ENCODE measurements at regions not wholly inside any gene's neighbourhood (a gene's known extent, or its start where the extent isn't known, plus 50 kb on each side); places are given as distances from the start of the nearest gene placed in this dataset.

- no peak overlapping the region for H3K27ac ChIP-seq (ENCODE audit: low read depth, low read length)
- no peaks in the 10 kb centered on the region for H3K79me2 ChIP-seq (ENCODE audit: control insufficient read depth, insufficient read depth, low read length, poor library complexity)
- H2BK12ac ChIP-seq (ENCODE audit: low read length), result no peak overlapping the region
- no peak overlapping the region for H2AK5ac ChIP-seq (ENCODE audit: low read length)
- no peaks in the 10 kb centered on the region for H3K4me1 ChIP-seq (ENCODE audit: control insufficient read depth in 1 of 2, insufficient read depth in 2 of 2, low read length in 2 of 2)
- no peak overlapping the region for H3K14ac ChIP-seq (ENCODE audit: low read length)
- no peaks in the 10 kb centered on the region for H3K36me3 ChIP-seq (ENCODE audit: control insufficient read depth in 1 of 2, insufficient read depth in 2 of 2, low read length in 2 of 2)
- H3K23ac ChIP-seq (ENCODE audit: low read length), result no peak overlapping the region
- no peak overlapping the region for H2BK5ac ChIP-seq (ENCODE audit: low read depth, low read length, poor library complexity)
- H2BK120ac ChIP-seq (ENCODE audit: insufficient read depth, low read length, poor library complexity), result no peak overlapping the region
- H3K4ac ChIP-seq (ENCODE audit: low read depth, low read length), result no peak overlapping the region
- no peak for DNase-seq
- no peak overlapping the region for H4K8ac ChIP-seq (ENCODE audit: low read depth, low read length)
- no peak overlapping the region for H3K4me3 ChIP-seq (ENCODE audit: low read depth, low read length)
- no CpG with 5 or more reads among the region's 5 CpGs for WGBS (ENCODE audit: extremely low coverage, insufficient coverage, insufficient read length)
- no peaks in the 10 kb centered on the region for H3K79me1 ChIP-seq (ENCODE audit: low read length)
- H3K9me3 ChIP-seq (ENCODE audit: insufficient read depth, low read depth, low read length), result no peaks in the 10 kb centered on the region
- no peaks in the 10 kb centered on the region for H3K27me3 ChIP-seq (ENCODE audit: insufficient read depth, low read length)
- H2AFZ ChIP-seq (ENCODE audit: insufficient read depth, low read length, poor library complexity), result no peak overlapping the region
- no peak overlapping the region for H4K12ac ChIP-seq (ENCODE audit: low read depth, low read length)
- H3K18ac ChIP-seq (ENCODE audit: low read length), result no peak overlapping the region
- no peak overlapping the region for H3K4me2 ChIP-seq (ENCODE audit: low read length)
- H3K9ac ChIP-seq (ENCODE audit: low read length), result no peak overlapping the region
- H4K91ac ChIP-seq (ENCODE audit: low read depth, low read length), result no peak overlapping the region
These were observed 772.9 kb upstream of the TENM3 start for GRCh38 chr4:181470306-181470705.

- Histone ChIP-seq H2AK5ac (ENCODE audit: low read length) (no peak overlapping the region), H3K4me2 (ENCODE audit: low read length) (no peak overlapping the region), H2AFZ (ENCODE audit: insufficient read depth, low read length, poor library complexity) (no peak overlapping the region), H3K79me2 (ENCODE audit: control insufficient read depth, insufficient read depth, low read length, poor library complexity) (no peaks in the 10 kb centered on the region), H2BK12ac (ENCODE audit: low read length) (no peak overlapping the region), H3K4me3 (ENCODE audit: low read depth, low read length) (no peak overlapping the region), H2BK5ac (ENCODE audit: low read depth, low read length, poor library complexity) (no peak overlapping the region), H3K18ac (ENCODE audit: low read length) (no peak overlapping the region), H3K9me3 (ENCODE audit: insufficient read depth, low read depth, low read length) (no peaks in the 10 kb centered on the region), H3K9ac (ENCODE audit: low read length) (no peak overlapping the region), H3K4ac (ENCODE audit: low read depth, low read length) (no peak overlapping the region), H3K79me1 (ENCODE audit: low read length) (no peaks in the 10 kb centered on the region), H2BK120ac (ENCODE audit: insufficient read depth, low read length, poor library complexity) (no peak overlapping the region), H3K36me3 (ENCODE audit: control insufficient read depth in 1 of 2, insufficient read depth in 2 of 2, low read length in 2 of 2) (no peaks in the 10 kb centered on the region), H3K23ac (ENCODE audit: low read length) (no peak overlapping the region), H3K27ac (ENCODE audit: low read depth, low read length) (no peak overlapping the region), H4K12ac (ENCODE audit: low read depth, low read length) (no peak overlapping the region), H3K14ac (ENCODE audit: low read length) (no peak overlapping the region), H4K8ac (ENCODE audit: low read depth, low read length) (no peak overlapping the region), H3K4me1 (ENCODE audit: control insufficient read depth in 1 of 2, insufficient read depth in 2 of 2, low read length in 2 of 2) (no peaks in the 10 kb centered on the region), H4K91ac (ENCODE audit: low read depth, low read length) (no peak overlapping the region), H3K27me3 (ENCODE audit: insufficient read depth, low read length) (no peaks in the 10 kb centered on the region)
- no peak for DNase-seq
- no CpG with 5 or more reads among the region's 3 CpGs for WGBS (ENCODE audit: extremely low coverage, insufficient coverage, insufficient read length)
These were observed 767.8 kb upstream of the TENM3 start for GRCh38 chr4:181475359-181475758.

GRCh38 chr4:181475781-181476507, 767.3 kb upstream of the TENM3 start:
- no peak overlapping the region for H4K12ac ChIP-seq (ENCODE audit: low read depth, low read length)
- H3K27me3 ChIP-seq (ENCODE audit: insufficient read depth, low read length), result no peaks in the 10 kb centered on the region
- H3K4ac ChIP-seq (ENCODE audit: low read depth, low read length), result no peak overlapping the region
- no peaks in the 10 kb centered on the region for H3K9me3 ChIP-seq (ENCODE audit: insufficient read depth, low read depth, low read length)
- H4K91ac ChIP-seq (ENCODE audit: low read depth, low read length), result no peak overlapping the region
- no peak overlapping the region for H3K9ac ChIP-seq (ENCODE audit: low read length)
- no peak for DNase-seq
- H3K23ac ChIP-seq (ENCODE audit: low read length), result no peak overlapping the region
- H3K4me3 ChIP-seq (ENCODE audit: low read depth, low read length), result no peak overlapping the region
- H2AK5ac ChIP-seq (ENCODE audit: low read length), result no peak overlapping the region
- no peak overlapping the region for H3K18ac ChIP-seq (ENCODE audit: low read length)
- no peaks in the 10 kb centered on the region for H3K36me3 ChIP-seq (ENCODE audit: control insufficient read depth in 1 of 2, insufficient read depth in 2 of 2, low read length in 2 of 2)
- no peak overlapping the region for H2BK5ac ChIP-seq (ENCODE audit: low read depth, low read length, poor library complexity)
- H2BK120ac ChIP-seq (ENCODE audit: insufficient read depth, low read length, poor library complexity), result no peak overlapping the region
- H3K79me2 ChIP-seq (ENCODE audit: control insufficient read depth, insufficient read depth, low read length, poor library complexity), result no peaks in the 10 kb centered on the region
- H2AFZ ChIP-seq (ENCODE audit: insufficient read depth, low read length, poor library complexity), result no peak overlapping the region
- no peak overlapping the region for H3K14ac ChIP-seq (ENCODE audit: low read length)
- no peaks in the 10 kb centered on the region for H3K79me1 ChIP-seq (ENCODE audit: low read length)
- H3K27ac ChIP-seq (ENCODE audit: low read depth, low read length), result no peak overlapping the region
- H2BK12ac ChIP-seq (ENCODE audit: low read length), result no peak overlapping the region
- H3K4me1 ChIP-seq (ENCODE audit: control insufficient read depth in 1 of 2, insufficient read depth in 2 of 2, low read length in 2 of 2), result no peaks in the 10 kb centered on the region
- H3K4me2 ChIP-seq (ENCODE audit: low read length), result no peak overlapping the region
- peak overlapping the region; percentile 47 for H4K8ac ChIP-seq (ENCODE audit: low read depth, low read length)
- no CpG with 5 or more reads among the region's 14 CpGs for WGBS (ENCODE audit: extremely low coverage, insufficient coverage, insufficient read length)

- Histone ChIP-seq H4K12ac (ENCODE audit: low read depth, low read length) (no peak overlapping the region), H2BK5ac (ENCODE audit: low read depth, low read length, poor library complexity) (no peak overlapping the region), H3K4me3 (ENCODE audit: low read depth, low read length) (no peak overlapping the region), H3K4ac (ENCODE audit: low read depth, low read length) (no peak overlapping the region), H3K79me1 (ENCODE audit: low read length) (no peaks in the 10 kb centered on the region), H3K4me1 (ENCODE audit: control insufficient read depth in 1 of 2, insufficient read depth in 2 of 2, low read length in 2 of 2) (no peaks in the 10 kb centered on the region), H2BK12ac (ENCODE audit: low read length) (no peak overlapping the region), H2AK5ac (ENCODE audit: low read length) (no peak overlapping the region), H3K18ac (ENCODE audit: low read length) (no peak overlapping the region), H2BK120ac (ENCODE audit: insufficient read depth, low read length, poor library complexity) (no peak overlapping the region), H3K9ac (ENCODE audit: low read length) (no peak overlapping the region), H3K79me2 (ENCODE audit: control insufficient read depth, insufficient read depth, low read length, poor library complexity) (no peaks in the 10 kb centered on the region), H3K9me3 (ENCODE audit: insufficient read depth, low read depth, low read length) (no peaks in the 10 kb centered on the region), H3K23ac (ENCODE audit: low read length) (no peak overlapping the region), H3K36me3 (ENCODE audit: control insufficient read depth in 1 of 2, insufficient read depth in 2 of 2, low read length in 2 of 2) (no peaks in the 10 kb centered on the region), H3K14ac (ENCODE audit: low read length) (no peak overlapping the region), H3K27ac (ENCODE audit: low read depth, low read length) (no peak overlapping the region), H3K4me2 (ENCODE audit: low read length) (no peak overlapping the region), H2AFZ (ENCODE audit: insufficient read depth, low read length, poor library complexity) (no peak overlapping the region), H4K8ac (ENCODE audit: low read depth, low read length) (no peak overlapping the region), H3K27me3 (ENCODE audit: insufficient read depth, low read length) (no peaks in the 10 kb centered on the region), H4K91ac (ENCODE audit: low read depth, low read length) (no peak overlapping the region)
- peak in 1 of 2 donors; percentile 13 for DNase-seq
- no CpG with 5 or more reads among the region's 2 CpGs for WGBS (ENCODE audit: extremely low coverage, insufficient coverage, insufficient read length)
These were observed 766.7 kb upstream of the TENM3 start for GRCh38 chr4:181476508-181476890.
